ENCODE measurements at regions not wholly inside any gene's neighbourhood (a gene's known extent, or its start where the extent isn't known, plus 50 kb on each side); places are given as distances from the start of the nearest gene placed in this dataset.
"Not testable (repeated sequence)": the region's sequence is repeated elsewhere in the genome, so short reads cannot be mapped to it uniquely, and the experiment has no call there.

GRCh38 chr4:108411836-108412235, 208.5 kb upstream of the RPL34 start:
- no peak overlapping the region for H2AFZ ChIP-seq (ENCODE audit: low read depth, low read length, severe bottlenecking)
- no peak overlapping the region for H3K9ac ChIP-seq (ENCODE audit: low read length)
- H3F3A ChIP-seq (ENCODE audit: insufficient read depth), result no peaks in the 10 kb centered on the region
- TF ChIP-seq EZH2phosphoT487 (conservative IDR thresholded peaks at IDR 0.05; ENCODE audit: low read length), result no peak
- no peak for TF ChIP-seq CTCF (IDR thresholded peaks at IDR 0.05; ENCODE audit: insufficient read depth, low read length, poor library complexity, severe bottlenecking)
- H3K4me3 ChIP-seq (ENCODE audit: insufficient read depth, low read length, poor library complexity, severe bottlenecking), result no peak overlapping the region
- H3K4me2 ChIP-seq (ENCODE audit: low read depth, low read length, poor library complexity, severe bottlenecking), result no peak overlapping the region
- no peaks in the 10 kb centered on the region for H3K79me2 ChIP-seq (ENCODE audit: insufficient read depth, low read length)
- H4K20me1 ChIP-seq (ENCODE audit: low read depth, low read length), result no peaks in the 10 kb centered on the region
- no peaks in the 10 kb centered on the region for H3K27me3 ChIP-seq (ENCODE audit: low read length)
- H3K9me2 ChIP-seq (replicated peaks; ENCODE audit: insufficient read depth, low read length), result no peaks in the 10 kb centered on the region
- no peaks in the 10 kb centered on the region for H3K36me3 ChIP-seq (ENCODE audit: low read length)
- no peaks in the 10 kb centered on the region for H3K9me3 ChIP-seq (ENCODE audit: insufficient read depth, low read length)
- H3K27ac ChIP-seq (ENCODE audit: low read depth, low read length), result no peak overlapping the region

GRCh38 chr4:108409691-108410090, 210.7 kb upstream of the RPL34 start:
- H3K9ac ChIP-seq (ENCODE audit: low read length); H4K20me1 ChIP-seq (ENCODE audit: low read depth, low read length); H3K27ac ChIP-seq (ENCODE audit: low read depth, low read length); H3K4me2 ChIP-seq (ENCODE audit: low read depth, low read length, poor library complexity, severe bottlenecking); H3K4me3 ChIP-seq (ENCODE audit: insufficient read depth, low read length, poor library complexity, severe bottlenecking); H3K9me2 ChIP-seq (replicated peaks; ENCODE audit: insufficient read depth, low read length); H3K36me3 ChIP-seq (ENCODE audit: low read length); H3K27me3 ChIP-seq (ENCODE audit: low read length); H3F3A ChIP-seq (ENCODE audit: insufficient read depth); H3K79me2 ChIP-seq (ENCODE audit: insufficient read depth, low read length); H2AFZ ChIP-seq (ENCODE audit: low read depth, low read length, severe bottlenecking); H3K9me3 ChIP-seq (ENCODE audit: insufficient read depth, low read length): not testable (repeated sequence)

- Histone ChIP-seq H3K4me3 (ENCODE audit: insufficient read depth, low read length, poor library complexity, severe bottlenecking) (no peak overlapping the region), H3K9ac (ENCODE audit: low read length) (no peak overlapping the region), H3K36me3 (ENCODE audit: low read length) (no peaks in the 10 kb centered on the region), H3K79me2 (ENCODE audit: insufficient read depth, low read length) (no peaks in the 10 kb centered on the region), H3K9me3 (ENCODE audit: insufficient read depth, low read length) (no peaks in the 10 kb centered on the region), H3K27ac (ENCODE audit: low read depth, low read length) (no peak overlapping the region), H3K9me2 (replicated peaks; ENCODE audit: insufficient read depth, low read length) (no peaks in the 10 kb centered on the region), H3F3A (ENCODE audit: insufficient read depth) (no peaks in the 10 kb centered on the region), H3K27me3 (ENCODE audit: low read length) (no peaks in the 10 kb centered on the region), H2AFZ (ENCODE audit: low read depth, low read length, severe bottlenecking) (no peak overlapping the region), H3K4me2 (ENCODE audit: low read depth, low read length, poor library complexity, severe bottlenecking) (no peak overlapping the region), H4K20me1 (ENCODE audit: low read depth, low read length) (no peaks in the 10 kb centered on the region)
- no peak for TF ChIP-seq EZH2phosphoT487 (conservative IDR thresholded peaks at IDR 0.05; ENCODE audit: low read length)
- no peak for TF ChIP-seq CTCF (IDR thresholded peaks at IDR 0.05; ENCODE audit: insufficient read depth, low read length, poor library complexity, severe bottlenecking)
Observed at GRCh38 chr4:108405586-108405985, 214.8 kb upstream of the RPL34 start.

- Histone ChIP-seq H3K27me3 (ENCODE audit: low read length) (no peaks in the 10 kb centered on the region), H3K9me2 (replicated peaks; ENCODE audit: insufficient read depth, low read length) (no peaks in the 10 kb centered on the region), H3K27ac (ENCODE audit: low read depth, low read length) (no peak overlapping the region), H3K79me2 (ENCODE audit: insufficient read depth, low read length) (no peaks in the 10 kb centered on the region), H2AFZ (ENCODE audit: low read depth, low read length, severe bottlenecking) (no peak overlapping the region), H3K4me3 (ENCODE audit: insufficient read depth, low read length, poor library complexity, severe bottlenecking) (no peak overlapping the region), H3K9me3 (ENCODE audit: insufficient read depth, low read length) (no peaks in the 10 kb centered on the region), H3F3A (ENCODE audit: insufficient read depth) (no peaks in the 10 kb centered on the region), H4K20me1 (ENCODE audit: low read depth, low read length) (no peaks in the 10 kb centered on the region), H3K36me3 (ENCODE audit: low read length) (no peaks in the 10 kb centered on the region), H3K9ac (ENCODE audit: low read length) (no peak overlapping the region), H3K4me2 (ENCODE audit: low read depth, low read length, poor library complexity, severe bottlenecking) (no peak overlapping the region)
- no peak for TF ChIP-seq EZH2phosphoT487 (conservative IDR thresholded peaks at IDR 0.05; ENCODE audit: low read length)
Observed at GRCh38 chr4:108400309-108400708, 220.1 kb upstream of the RPL34 start.

Data from SU-DHL-6 (cell line).